ENCODE measurements at regions not wholly inside any gene's neighbourhood (a gene's known extent, or its start where the extent isn't known, plus 50 kb on each side); places are given as distances from the start of the nearest gene placed in this dataset.

DNA sequence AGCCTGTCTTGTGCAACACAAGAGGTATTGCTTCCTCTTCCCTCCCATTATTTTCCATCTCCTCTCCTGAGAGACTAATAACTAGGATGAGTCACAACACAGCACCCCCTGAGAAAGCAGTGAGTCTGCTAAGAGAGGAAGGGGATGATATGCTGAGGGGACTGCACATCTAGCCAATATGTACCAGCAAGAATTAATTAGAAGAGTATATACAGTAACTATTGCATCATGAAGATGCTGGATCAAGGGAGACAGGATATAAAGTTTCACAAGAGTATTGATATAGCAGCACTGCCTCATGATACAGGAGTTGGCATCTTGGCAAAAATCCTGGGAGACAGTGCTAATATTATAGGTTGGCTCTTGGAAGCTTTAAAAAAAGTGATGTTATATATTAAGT, 289.9 kb upstream of the RBMS1 start:
- Histone ChIP-seq H3K9me3 (no peaks in the 10 kb centered on the region), H3K36me3 (no peaks in the 10 kb centered on the region), H3K4me3 (no peak overlapping the region), H3K27me3 (no peaks in the 10 kb centered on the region), H3K4me1 (no peaks in the 10 kb centered on the region), H3K27ac (no peak overlapping the region)
- no peak for DNase-seq (ENCODE audit: low spot score in 2 of 2)
- TF ChIP-seq EP300 (IDR thresholded peaks at IDR 0.05) (no peak), POLR2AphosphoS5 (IDR thresholded peaks at IDR 0.05) (no peak), POLR2A (IDR thresholded peaks at IDR 0.05) (no peak), CTCF (IDR thresholded peaks at IDR 0.05) (no peak)

DNA sequence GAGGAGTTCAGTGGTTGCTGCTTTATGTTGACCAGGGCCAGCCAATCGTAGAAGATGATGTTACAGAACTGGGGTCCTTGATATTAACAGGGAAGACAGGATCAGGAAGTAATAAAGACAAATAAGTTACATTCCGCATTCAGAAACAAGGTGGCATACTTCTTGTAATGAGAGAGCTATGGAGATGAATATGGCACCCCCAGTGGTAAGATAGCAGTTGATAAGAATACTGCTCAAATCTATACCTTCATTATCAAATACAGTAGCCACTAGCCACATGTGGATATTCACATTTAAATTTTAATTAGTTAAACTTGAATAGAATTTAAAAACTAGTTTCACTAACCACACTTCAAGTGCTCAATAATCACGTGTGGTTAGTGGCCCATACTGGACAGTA, 290.4 kb upstream of the RBMS1 start:
- 94% methylated on average over 3 of the region's 3 CpGs for whole genome bisulfite sequencing
- no peaks in the 10 kb centered on the region for H3K9me3 ChIP-seq
- H3K4me3 ChIP-seq = no peak overlapping the region
- no peak for DNase-seq (ENCODE audit: low spot score in 2 of 2)
- no peak overlapping the region for H3K27ac ChIP-seq
- H3K36me3 ChIP-seq = no peaks in the 10 kb centered on the region
- no peaks in the 10 kb centered on the region for H3K27me3 ChIP-seq
- TF ChIP-seq EP300 (IDR thresholded peaks at IDR 0.05) (no peak), CTCF (IDR thresholded peaks at IDR 0.05) (no peak), POLR2A (IDR thresholded peaks at IDR 0.05) (no peak), POLR2AphosphoS5 (IDR thresholded peaks at IDR 0.05) (no peak)
- H3K4me1 ChIP-seq = no peaks in the 10 kb centered on the region

DNA sequence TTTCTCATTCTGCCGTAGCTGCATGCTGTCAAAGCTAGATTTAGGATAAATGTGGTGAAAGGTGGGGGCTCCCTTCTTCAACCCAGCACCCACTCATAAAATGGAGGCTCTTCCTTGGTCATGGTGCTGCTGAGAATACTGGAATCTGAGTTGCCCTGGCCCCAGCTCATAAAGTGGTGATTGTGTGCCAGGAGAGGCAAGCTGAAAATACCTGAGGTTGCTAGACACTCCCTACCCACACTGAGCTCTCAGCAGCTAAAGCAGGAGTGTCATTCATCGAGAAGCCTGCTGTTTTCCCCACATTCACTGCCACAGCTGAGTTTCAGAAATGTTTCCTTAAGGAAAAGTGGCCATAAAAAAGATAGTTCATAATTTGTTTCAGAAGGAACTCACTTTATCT, 297.1 kb upstream of the RBMS1 start:
- H3K27me3 ChIP-seq = no peaks in the 10 kb centered on the region
- no peak overlapping the region for H3K27ac ChIP-seq
- WGBS = 79% methylated on average over 2 of the region's 2 CpGs
- no peaks in the 10 kb centered on the region for H3K36me3 ChIP-seq
- H3K4me3 ChIP-seq = no peak overlapping the region
- TF ChIP-seq POLR2AphosphoS5 (IDR thresholded peaks at IDR 0.05) (no peak), EP300 (IDR thresholded peaks at IDR 0.05) (no peak), POLR2A (IDR thresholded peaks at IDR 0.05) (no peak), CTCF (IDR thresholded peaks at IDR 0.05) (no peak)
- no peaks in the 10 kb centered on the region for H3K4me1 ChIP-seq
- H3K9me3 ChIP-seq = no peaks in the 10 kb centered on the region
- DNase-seq (ENCODE audit: low spot score in 2 of 2) = no peak

- Histone ChIP-seq H3K36me3 (no peaks in the 10 kb centered on the region), H3K4me3 (no peak overlapping the region), H3K27me3 (no peaks in the 10 kb centered on the region), H3K27ac (no peak overlapping the region), H3K9me3 (no peaks in the 10 kb centered on the region), H3K4me1 (no peaks in the 10 kb centered on the region)
- WGBS = 78% methylated on average over 3 of the region's 3 CpGs
- no peak for DNase-seq (ENCODE audit: low spot score in 2 of 2)
- TF ChIP-seq POLR2A (IDR thresholded peaks at IDR 0.05) (no peak), CTCF (IDR thresholded peaks at IDR 0.05) (no peak), POLR2AphosphoS5 (IDR thresholded peaks at IDR 0.05) (no peak), EP300 (IDR thresholded peaks at IDR 0.05) (no peak)
These were observed 298.3 kb upstream of the RBMS1 start for GRCh38 chr2:160791884-160792283.

DNA sequence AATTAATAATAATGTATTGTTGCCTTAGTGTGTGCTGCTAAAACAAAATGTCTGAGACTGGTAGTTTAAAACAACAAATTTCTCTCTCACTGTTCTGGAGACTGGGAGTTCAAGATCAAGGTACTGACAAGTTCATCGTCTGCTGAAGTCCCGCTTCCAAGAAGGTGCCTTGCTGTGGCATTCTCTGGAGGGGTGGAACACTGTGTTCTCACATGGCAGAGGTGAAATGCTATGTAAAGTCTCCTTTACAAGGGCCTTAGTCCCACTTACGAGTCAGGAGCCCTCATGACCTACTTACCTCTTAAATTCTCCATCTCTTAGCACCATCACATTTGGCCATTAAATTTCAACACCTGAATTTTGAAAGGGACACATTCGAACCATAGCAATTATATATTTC, 299.2 kb upstream of the RBMS1 start:
- Histone ChIP-seq H3K27ac (no peak overlapping the region), H3K4me1 (no peaks in the 10 kb centered on the region), H3K36me3 (no peaks in the 10 kb centered on the region), H3K27me3 (no peaks in the 10 kb centered on the region), H3K9me3 (no peaks in the 10 kb centered on the region), H3K4me3 (no peak overlapping the region)
- DNase-seq (ENCODE audit: low spot score in 2 of 2) = no peak
- 62% methylated on average over 4 of the region's 4 CpGs for WGBS
- TF ChIP-seq CTCF (IDR thresholded peaks at IDR 0.05) (no peak), EP300 (IDR thresholded peaks at IDR 0.05) (no peak)
